ENCODE measurements at regions not wholly inside any gene's neighbourhood (a gene's known extent, or its start where the extent isn't known, plus 50 kb on each side); places are given as distances from the start of the nearest gene placed in this dataset.

DNA sequence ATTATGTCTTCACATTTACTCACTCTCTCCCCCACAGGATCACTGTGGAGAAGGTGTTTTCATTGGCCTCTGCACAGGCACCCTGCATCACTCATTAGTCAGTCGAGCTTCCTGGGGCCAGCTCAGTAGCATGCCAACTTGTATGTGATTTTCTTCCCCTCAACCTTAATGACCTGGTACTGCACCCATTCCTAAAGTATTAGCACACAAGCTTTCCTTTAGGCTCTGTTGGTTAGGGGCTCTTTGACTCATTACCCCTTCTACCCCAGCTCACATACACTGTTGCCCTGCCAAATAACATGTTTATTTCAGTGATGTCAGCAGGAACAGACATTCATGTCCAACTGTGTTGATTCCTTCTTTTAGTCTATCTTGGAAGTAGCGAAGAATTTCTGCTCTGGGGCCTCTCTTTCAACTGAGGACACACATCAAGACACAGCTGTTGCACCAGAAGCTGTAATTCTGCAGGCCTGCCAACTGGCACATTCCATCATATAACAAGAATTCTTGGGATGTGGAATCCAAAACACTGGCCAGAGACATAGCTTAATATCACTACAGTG lies 603.5 kb upstream of the ADAMTS5 start:
- TF ChIP-seq, protein P1, sequence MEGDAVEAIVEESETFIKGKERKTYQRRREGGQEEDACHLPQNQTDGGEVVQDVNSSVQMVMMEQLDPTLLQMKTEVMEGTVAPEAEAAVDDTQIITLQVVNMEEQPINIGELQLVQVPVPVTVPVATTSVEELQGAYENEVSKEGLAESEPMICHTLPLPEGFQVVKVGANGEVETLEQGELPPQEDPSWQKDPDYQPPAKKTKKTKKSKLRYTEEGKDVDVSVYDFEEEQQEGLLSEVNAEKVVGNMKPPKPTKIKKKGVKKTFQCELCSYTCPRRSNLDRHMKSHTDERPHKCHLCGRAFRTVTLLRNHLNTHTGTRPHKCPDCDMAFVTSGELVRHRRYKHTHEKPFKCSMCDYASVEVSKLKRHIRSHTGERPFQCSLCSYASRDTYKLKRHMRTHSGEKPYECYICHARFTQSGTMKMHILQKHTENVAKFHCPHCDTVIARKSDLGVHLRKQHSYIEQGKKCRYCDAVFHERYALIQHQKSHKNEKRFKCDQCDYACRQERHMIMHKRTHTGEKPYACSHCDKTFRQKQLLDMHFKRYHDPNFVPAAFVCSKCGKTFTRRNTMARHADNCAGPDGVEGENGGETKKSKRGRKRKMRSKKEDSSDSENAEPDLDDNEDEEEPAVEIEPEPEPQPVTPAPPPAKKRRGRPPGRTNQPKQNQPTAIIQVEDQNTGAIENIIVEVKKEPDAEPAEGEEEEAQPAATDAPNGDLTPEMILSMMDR (conservative IDR thresholded peaks at IDR 0.05; ENCODE audit: low read depth in 2 of 2): no peak
- TF ChIP-seq, protein P2, sequence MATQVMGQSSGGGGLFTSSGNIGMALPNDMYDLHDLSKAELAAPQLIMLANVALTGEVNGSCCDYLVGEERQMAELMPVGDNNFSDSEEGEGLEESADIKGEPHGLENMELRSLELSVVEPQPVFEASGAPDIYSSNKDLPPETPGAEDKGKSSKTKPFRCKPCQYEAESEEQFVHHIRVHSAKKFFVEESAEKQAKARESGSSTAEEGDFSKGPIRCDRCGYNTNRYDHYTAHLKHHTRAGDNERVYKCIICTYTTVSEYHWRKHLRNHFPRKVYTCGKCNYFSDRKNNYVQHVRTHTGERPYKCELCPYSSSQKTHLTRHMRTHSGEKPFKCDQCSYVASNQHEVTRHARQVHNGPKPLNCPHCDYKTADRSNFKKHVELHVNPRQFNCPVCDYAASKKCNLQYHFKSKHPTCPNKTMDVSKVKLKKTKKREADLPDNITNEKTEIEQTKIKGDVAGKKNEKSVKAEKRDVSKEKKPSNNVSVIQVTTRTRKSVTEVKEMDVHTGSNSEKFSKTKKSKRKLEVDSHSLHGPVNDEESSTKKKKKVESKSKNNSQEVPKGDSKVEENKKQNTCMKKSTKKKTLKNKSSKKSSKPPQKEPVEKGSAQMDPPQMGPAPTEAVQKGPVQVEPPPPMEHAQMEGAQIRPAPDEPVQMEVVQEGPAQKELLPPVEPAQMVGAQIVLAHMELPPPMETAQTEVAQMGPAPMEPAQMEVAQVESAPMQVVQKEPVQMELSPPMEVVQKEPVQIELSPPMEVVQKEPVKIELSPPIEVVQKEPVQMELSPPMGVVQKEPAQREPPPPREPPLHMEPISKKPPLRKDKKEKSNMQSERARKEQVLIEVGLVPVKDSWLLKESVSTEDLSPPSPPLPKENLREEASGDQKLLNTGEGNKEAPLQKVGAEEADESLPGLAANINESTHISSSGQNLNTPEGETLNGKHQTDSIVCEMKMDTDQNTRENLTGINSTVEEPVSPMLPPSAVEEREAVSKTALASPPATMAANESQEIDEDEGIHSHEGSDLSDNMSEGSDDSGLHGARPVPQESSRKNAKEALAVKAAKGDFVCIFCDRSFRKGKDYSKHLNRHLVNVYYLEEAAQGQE (IDR thresholded peaks at IDR 0.05; ENCODE audit: unreplicated experiment): no peak
- TF ChIP-seq POLR2AphosphoS5 (IDR thresholded peaks at IDR 0.05; ENCODE audit: low read depth): no peak
- TF ChIP-seq ZNF331 (CRISPR knock-in tag; IDR thresholded peaks at IDR 0.05; ENCODE audit: low read depth): no peak

Measured in GM23338 (cell line).